K562 (cell line): ENCODE measurements at regions not wholly inside any gene's neighbourhood (a gene's known extent, or its start where the extent isn't known, plus 50 kb on each side); places are given as distances from the start of the nearest gene placed in this dataset.

ENCODE experiments used
- ATAC-seq: fragments of 200-7000 bp; cut with Tn5 transposase; 3 replicates; pipeline ENCODE4 v1.9.1; 2020; ENCODE audit warnings: moderate library complexity
- BruUV-seq: library from RNA; stranded (reverse); fragments of 400-500 nt; replicated peaks from 2 replicates; lab custom pipeline; 2021; lab: Mats Ljungman, UMichigan
- CTCF ChIA-PET: fragments of 300-600 bp; formaldehyde crosslinking; extraction: SDS; loops from one replicate; lab custom pipeline; 2021; ENCODE audit warnings: low intra/inter-chr PET ratio; lab: Yijun Ruan, JAX
- POLR2A ChIA-PET: fragments of 300-600, 350-650 bp; sonication (Branson Sonifier 250); formaldehyde crosslinking; extraction: SDS; loops from one replicate; lab custom pipeline; 2021; ENCODE audit warnings: antibody characterized with exemption, inconsistent platforms; lab: Yijun Ruan, JAX
- DNase-seq, 4 experiments: peaks; one replicate each; pipeline versions ENCODE4 v3.0.0 to v3.0.0-alpha.2; 2011 to 2018; ENCODE audit warnings: low spot score in 3 of 4, mixed read lengths in 3 of 4; ENCODE audit errors: extremely low read depth in 1 of 4
- FAIRE-seq: peaks from 2 replicates; lab custom pipeline; 2011; peaks lifted over from hg19 to GRCh38; lab: Jason Lieb, UNC
- H2AFZ ChIP-seq: 2 replicates; pipeline ENCODE4 v1.6.0; 2011; ENCODE audit warnings: low read depth, low read length, control low read depth, inconsistent platforms
- H3K27ac ChIP-seq: fragments of 200-600 bp; 3 replicates; pipeline ENCODE4 v1.8.0; 2011; ENCODE audit warnings: low read depth, mild to moderate bottlenecking, control low read depth, inconsistent platforms, low read length, moderate library complexity, mixed read lengths; ENCODE audit errors: extremely low read depth
- H3K27me3 ChIP-seq, 2 experiments: fragments of 300-600 bp in 1 of 2; 2 replicates in 1 of 2; 3 replicates in 1 of 2; pipeline versions ENCODE4 v1.6.0 to v1.8.0; 2011; ENCODE audit warnings: inconsistent platforms in 2 of 2, low read length in 2 of 2, mild to moderate bottlenecking in 1 of 2, mixed read lengths in 1 of 2, moderate library complexity in 1 of 2; ENCODE audit not compliant: control insufficient read depth in 2 of 2, insufficient read depth in 2 of 2
- H3K36me3 ChIP-seq: fragments of 300-600 bp; 3 replicates; pipeline ENCODE4 v1.8.0; 2011; ENCODE audit warnings: mild to moderate bottlenecking, low read length, inconsistent platforms; ENCODE audit not compliant: control insufficient read depth, insufficient read depth
- H3K4me1 ChIP-seq, 2 experiments: fragments of 200-600 bp in 1 of 2; replicated peaks in 1 of 2; 2 replicates in 1 of 2; 3 replicates in 1 of 2; pipeline versions ENCODE4 v1.5.1 to v1.8.0; 2011; ENCODE audit warnings: inconsistent platforms in 2 of 2, low read length in 2 of 2, mild to moderate bottlenecking in 1 of 2, mixed read lengths in 1 of 2, moderate library complexity in 1 of 2; ENCODE audit not compliant: control insufficient read depth in 2 of 2, insufficient read depth in 2 of 2
- H3K4me2 ChIP-seq: 2 replicates; pipeline ENCODE4 v1.6.1; 2011; ENCODE audit warnings: low read length, control low read depth, inconsistent platforms, mixed read lengths; ENCODE audit not compliant: insufficient read depth
- H3K4me3 ChIP-seq: fragments of 200-600 bp; sonication (generic), shearing (Covaris generic); 2 replicates; pipeline ENCODE4 v1.5.1; 2016; ENCODE audit warnings: control low read depth, inconsistent platforms
- H3K79me2 ChIP-seq: fragments of 200-600 bp; 3 replicates; pipeline ENCODE4 v1.8.0; 2011; ENCODE audit warnings: low read length, inconsistent platforms; ENCODE audit not compliant: control insufficient read depth, insufficient read depth
- H3K9ac ChIP-seq, 2 experiments: 2 replicates each; pipeline versions ENCODE4 v1.6.0 to v1.6.1; 2011; ENCODE audit warnings: low read depth in 2 of 2, low read length in 2 of 2, control low read depth in 1 of 2, inconsistent platforms in 1 of 2, mild to moderate bottlenecking in 1 of 2, mixed read lengths in 1 of 2; ENCODE audit not compliant: insufficient read depth in 1 of 2
- H3K9me1 ChIP-seq: one replicate; pipeline ENCODE4 v1.6.0; 2011; ENCODE audit warnings: inconsistent platforms, mild to moderate bottlenecking, low read length, moderate library complexity; ENCODE audit not compliant: control insufficient read depth, insufficient read depth
- H3K9me3 ChIP-seq: replicated peaks from 2 replicates; pipeline ENCODE4 v1.5.1; 2011; ENCODE audit warnings: low read depth, low read length, inconsistent platforms; ENCODE audit not compliant: control insufficient read depth, insufficient read depth
- H4K20me1 ChIP-seq: replicated peaks from 2 replicates; pipeline ENCODE4 v1.6.1; 2011; ENCODE audit warnings: low read length, inconsistent platforms, mixed read lengths; ENCODE audit not compliant: control insufficient read depth, insufficient read depth
- KAT8 ChIP-seq: fragments of 450-650 bp; IDR thresholded peaks from 2 replicates; pipeline ENCODE4 v1.6.1; 2016; ENCODE audit warnings: low read depth, mild to moderate bottlenecking
- MAZ ChIP-seq, 2 experiments: fragments of 450-650 bp in 1 of 2; sonication (generic) in 1 of 2; formaldehyde crosslinking; IDR thresholded peaks in 1 of 2; conservative IDR thresholded peaks in 1 of 2; 2 replicates each; pipeline versions ENCODE4 v1.4.0 to v1.5.0; 2020; ENCODE audit warnings: mild to moderate bottlenecking in 1 of 2, missing genetic modification reagents in 1 of 2
- YBX1 ChIP-seq: fragments of 450-650 bp; IDR thresholded peaks from 2 replicates; pipeline ENCODE4 v1.7.1; 2016; ENCODE audit warnings: mild to moderate bottlenecking
- WGBS: fragments of 100-300 bp; shearing (Covaris generic); methylation state at CpG from one replicate; pipeline ENCODE4 v1.1.6; 2016; ENCODE audit warnings: low coverage, mixed read lengths; ENCODE audit not compliant: insufficient coverage; ENCODE audit errors: missing lambda C conversion rate; 5-methylcytosine and 5-hydroxymethylcytosine counted together
- in situ Hi-C: fragments of 300-500 bp; cut with MboI; formaldehyde crosslinking; loops from 4 replicates; pipeline ENCODE4 v1.15.0; 2018; ENCODE audit warnings: inconsistent platforms, mixed read lengths
- intact Hi-C: fragments of 100-400 bp; cut with micrococcal nuclease; formaldehyde crosslinking; loops from 2 replicates; pipeline ENCODE4 v1.14.2; 2022
- TF ChIP-seq, protein P1 (sequence below), 2 experiments: fragments of 450-650 bp; formaldehyde crosslinking in 1 of 2; IDR thresholded peaks; 2 replicates each; pipeline versions ENCODE4 v1.4.0 to v1.6.1; 2014 to 2020; ENCODE audit warnings: mild to moderate bottlenecking in 2 of 2, borderline replicate concordance in 1 of 2, low read depth in 1 of 2

DNA sequence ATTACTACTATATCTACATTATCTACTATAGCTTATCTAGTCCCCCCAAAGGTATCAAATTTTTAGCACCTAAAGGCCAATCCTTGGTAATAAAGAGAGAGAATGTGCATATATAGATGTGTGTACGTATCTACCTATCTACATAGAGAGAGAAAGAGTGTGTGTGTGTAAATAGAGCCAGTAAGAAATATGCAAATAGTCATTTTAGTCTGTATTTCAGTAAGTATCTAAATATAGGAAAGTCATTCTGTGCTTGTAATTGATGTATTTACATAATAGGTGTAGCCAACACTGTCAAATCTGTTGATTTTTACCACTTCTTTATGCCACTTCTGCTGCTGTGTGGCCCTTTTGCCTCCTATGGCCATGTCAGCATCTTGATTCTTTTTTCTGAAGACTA is 284.5 kb upstream of the TFPI start:
- DNase-seq (no peak), FAIRE-seq (no peak), ATAC-seq (no peak)
- H3K9me1 ChIP-seq = no peaks in the 10 kb centered on the region
- H2AFZ ChIP-seq = no peak overlapping the region
- H3K27ac ChIP-seq = no peak overlapping the region
- in situ Hi-C loops = loop anchor here (25.0 kb wide), 1 partner anchor 351 kb away; no protein-coding TSS in a partner anchor
- no TSS peak for BruUV-seq
- H4K20me1 ChIP-seq = no peaks in the 10 kb centered on the region
- H3K4me1 ChIP-seq = no peaks in the 10 kb centered on the region
- TF ChIP-seq MAZ (CRISPR knock-in tag; conservative IDR thresholded peaks at IDR 0.05 in 1 of 2, IDR thresholded peaks at IDR 0.05 in 1 of 2) (no peak), KAT8 (no peak), YBX1 (no peak)
- TF ChIP-seq, protein P1, sequence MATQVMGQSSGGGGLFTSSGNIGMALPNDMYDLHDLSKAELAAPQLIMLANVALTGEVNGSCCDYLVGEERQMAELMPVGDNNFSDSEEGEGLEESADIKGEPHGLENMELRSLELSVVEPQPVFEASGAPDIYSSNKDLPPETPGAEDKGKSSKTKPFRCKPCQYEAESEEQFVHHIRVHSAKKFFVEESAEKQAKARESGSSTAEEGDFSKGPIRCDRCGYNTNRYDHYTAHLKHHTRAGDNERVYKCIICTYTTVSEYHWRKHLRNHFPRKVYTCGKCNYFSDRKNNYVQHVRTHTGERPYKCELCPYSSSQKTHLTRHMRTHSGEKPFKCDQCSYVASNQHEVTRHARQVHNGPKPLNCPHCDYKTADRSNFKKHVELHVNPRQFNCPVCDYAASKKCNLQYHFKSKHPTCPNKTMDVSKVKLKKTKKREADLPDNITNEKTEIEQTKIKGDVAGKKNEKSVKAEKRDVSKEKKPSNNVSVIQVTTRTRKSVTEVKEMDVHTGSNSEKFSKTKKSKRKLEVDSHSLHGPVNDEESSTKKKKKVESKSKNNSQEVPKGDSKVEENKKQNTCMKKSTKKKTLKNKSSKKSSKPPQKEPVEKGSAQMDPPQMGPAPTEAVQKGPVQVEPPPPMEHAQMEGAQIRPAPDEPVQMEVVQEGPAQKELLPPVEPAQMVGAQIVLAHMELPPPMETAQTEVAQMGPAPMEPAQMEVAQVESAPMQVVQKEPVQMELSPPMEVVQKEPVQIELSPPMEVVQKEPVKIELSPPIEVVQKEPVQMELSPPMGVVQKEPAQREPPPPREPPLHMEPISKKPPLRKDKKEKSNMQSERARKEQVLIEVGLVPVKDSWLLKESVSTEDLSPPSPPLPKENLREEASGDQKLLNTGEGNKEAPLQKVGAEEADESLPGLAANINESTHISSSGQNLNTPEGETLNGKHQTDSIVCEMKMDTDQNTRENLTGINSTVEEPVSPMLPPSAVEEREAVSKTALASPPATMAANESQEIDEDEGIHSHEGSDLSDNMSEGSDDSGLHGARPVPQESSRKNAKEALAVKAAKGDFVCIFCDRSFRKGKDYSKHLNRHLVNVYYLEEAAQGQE (IDR thresholded peaks at IDR 0.05; ENCODE audit: borderline replicate concordance) = no peak
- TF ChIP-seq, protein P1 (CRISPR knock-in tag; IDR thresholded peaks at IDR 0.05; ENCODE audit: low read depth) = no peak
- 6% methylated on average over 1 of the region's 1 CpG for WGBS
- CTCF ChIA-PET = no interaction called here
- intact Hi-C loops = loop anchor here (1.0 kb wide), 1 partner anchor 14 kb away; no protein-coding TSS in a partner anchor
- H3K9me3 ChIP-seq = no peaks in the 10 kb centered on the region
- no peak overlapping the region for H3K9ac ChIP-seq
- no peaks in the 10 kb centered on the region for H3K79me2 ChIP-seq
- H3K27me3 ChIP-seq = no peaks in the 10 kb centered on the region
- no peak overlapping the region for H3K4me3 ChIP-seq
- POLR2A ChIA-PET = no interaction called here
- H3K36me3 ChIP-seq = no peaks in the 10 kb centered on the region
- H3K4me2 ChIP-seq = no peak overlapping the region
